ENCODE measurements at regions not wholly inside any gene's neighbourhood (a gene's known extent, or its start where the extent isn't known, plus 50 kb on each side); places are given as distances from the start of the nearest gene placed in this dataset.

GRCh38 chr19:5392486-5392885 is 51.9 kb upstream of the PTPRS start:
- no peak for DNase-seq

GRCh38 chr19:5393088-5393487 is 52.5 kb upstream of the PTPRS start:
- no peak for DNase-seq

- DNase-seq, result no peak
Observed at GRCh38 chr19:5394551-5395505, 54.2 kb upstream of the PTPRS start.

GRCh38 chr19:5395556-5395955 is 54.9 kb upstream of the PTPRS start:
- no peak for DNase-seq

- no peak for DNase-seq
Observed at GRCh38 chr19:5396096-5396939, 55.7 kb upstream of the PTPRS start.

- DNase-seq, result no peak
Observed at GRCh38 chr19:5396963-5397362, 56.4 kb upstream of the PTPRS start.

- DNase-seq, result no peak
Observed at GRCh38 chr19:5397804-5398692, 57.2 kb upstream of the ZNRF4 start.

- DNase-seq, result no peak
Observed at GRCh38 chr19:5398693-5399057, 56.5 kb upstream of the ZNRF4 start.

GRCh38 chr19:5403968-5404640 is 51.1 kb upstream of the ZNRF4 start:
- peak in 4 of 5 donors; percentile 20 to 47 (median 27) for DNase-seq

Data from T-helper 1 cell (primary cell).